ENCODE measurements at regions not wholly inside any gene's neighbourhood (a gene's known extent, or its start where the extent isn't known, plus 50 kb on each side); places are given as distances from the start of the nearest gene placed in this dataset.

DNA sequence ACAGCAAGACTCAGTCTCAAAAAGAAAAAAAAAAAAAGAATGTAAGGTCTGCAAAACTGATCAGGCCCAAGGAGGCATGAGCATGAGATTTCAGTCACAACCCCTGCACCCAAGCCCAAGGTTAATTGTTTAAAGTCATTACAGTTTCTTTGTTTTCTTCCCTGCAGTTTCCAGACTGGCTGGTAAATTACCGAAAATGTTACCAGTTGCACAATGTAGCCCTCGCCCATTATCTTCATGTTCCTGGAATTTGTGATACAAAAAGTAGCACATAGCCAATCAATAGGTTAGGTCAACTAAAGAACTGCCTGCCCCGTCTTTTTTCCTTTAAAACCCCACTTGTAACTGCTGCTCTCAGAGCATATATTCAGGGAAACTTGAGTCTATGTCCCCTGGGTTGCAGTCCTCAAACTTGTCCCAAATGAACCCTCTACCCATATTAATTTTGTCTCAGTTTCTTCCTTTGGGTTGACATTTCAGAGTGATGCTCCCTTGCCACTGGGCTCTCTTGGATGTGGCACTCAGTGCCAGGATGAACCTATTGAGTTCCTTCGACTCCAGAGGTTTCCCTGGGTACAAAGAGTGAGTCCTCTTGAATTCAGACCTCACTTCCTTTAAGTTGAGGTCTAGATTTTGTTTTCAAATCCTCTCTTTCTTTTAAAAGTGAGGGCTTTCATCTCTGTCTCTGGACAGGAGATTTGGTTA, 216.2 kb upstream of the HS6ST1 start:
- no peak for DNase-seq (ENCODE audit: low spot score)
- ChIA-PET POLR2A (ENCODE audit: low non-redundant PET) (interaction anchor here (0.6 kb wide), 1 partner anchor 612 kb away, joined by 5 read pairs; no protein-coding TSS in a partner anchor), CTCF (no interaction called here)
- Histone ChIP-seq H3K9me3 (ENCODE audit: low read depth, low read length, poor library complexity, severe bottlenecking) (no peaks in the 10 kb centered on the region), H3K27ac (ENCODE audit: low read depth, low read length, poor library complexity, severe bottlenecking) (no peak overlapping the region), H3K27me3 (replicated peaks; ENCODE audit: insufficient read depth, low read depth, low read length, poor library complexity) (no peaks in the 10 kb centered on the region), H3K4me1 (ENCODE audit: insufficient read depth, low read length, poor library complexity, severe bottlenecking) (no peaks in the 10 kb centered on the region), H3K36me3 (ENCODE audit: insufficient read depth, low read length, poor library complexity, severe bottlenecking) (no peaks in the 10 kb centered on the region), H3K4me3 (ENCODE audit: low read depth, low read length, poor library complexity, severe bottlenecking) (no peak overlapping the region)
- intact Hi-C loops (cut with micrococcal nuclease; ENCODE audit: unreplicated experiment): loop anchor here (5.0 kb wide), 1 partner anchor 213 kb away; no protein-coding TSS in a partner anchor
- BruUV-seq (replicated peaks): no TSS peak
- TF ChIP-seq EZH2 (IDR thresholded peaks at IDR 0.05; ENCODE audit: borderline replicate concordance, low read depth, low read length, poor library complexity, severe bottlenecking) (no peak), CTCF (conservative IDR thresholded peaks at IDR 0.05; ENCODE audit: low read depth, low read length) (no peak)

- Histone ChIP-seq H3K36me3 (ENCODE audit: insufficient read depth, low read length, poor library complexity, severe bottlenecking) (no peaks in the 10 kb centered on the region), H3K27me3 (replicated peaks; ENCODE audit: insufficient read depth, low read depth, low read length, poor library complexity) (no peaks in the 10 kb centered on the region), H3K9me3 (ENCODE audit: low read depth, low read length, poor library complexity, severe bottlenecking) (no peaks in the 10 kb centered on the region), H3K4me1 (ENCODE audit: insufficient read depth, low read length, poor library complexity, severe bottlenecking) (no peaks in the 10 kb centered on the region), H3K4me3 (ENCODE audit: low read depth, low read length, poor library complexity, severe bottlenecking) (no peak overlapping the region), H3K27ac (ENCODE audit: low read depth, low read length, poor library complexity, severe bottlenecking) (no peak overlapping the region)
- intact Hi-C loops (cut with micrococcal nuclease; ENCODE audit: unreplicated experiment): no loop called here
- CTCF ChIA-PET: no interaction called here
- POLR2A ChIA-PET (ENCODE audit: low non-redundant PET): no interaction called here
- peak; percentile 25 for DNase-seq (ENCODE audit: low spot score)
- BruUV-seq (replicated peaks): no TSS peak
- no peak for TF ChIP-seq CTCF (conservative IDR thresholded peaks at IDR 0.05; ENCODE audit: low read depth, low read length)
- TF ChIP-seq EZH2 (IDR thresholded peaks at IDR 0.05; ENCODE audit: borderline replicate concordance, low read depth, low read length, poor library complexity, severe bottlenecking): no peak
These were observed 217.3 kb upstream of the HS6ST1 start for GRCh38 chr2:128535953-128536352.

DNA sequence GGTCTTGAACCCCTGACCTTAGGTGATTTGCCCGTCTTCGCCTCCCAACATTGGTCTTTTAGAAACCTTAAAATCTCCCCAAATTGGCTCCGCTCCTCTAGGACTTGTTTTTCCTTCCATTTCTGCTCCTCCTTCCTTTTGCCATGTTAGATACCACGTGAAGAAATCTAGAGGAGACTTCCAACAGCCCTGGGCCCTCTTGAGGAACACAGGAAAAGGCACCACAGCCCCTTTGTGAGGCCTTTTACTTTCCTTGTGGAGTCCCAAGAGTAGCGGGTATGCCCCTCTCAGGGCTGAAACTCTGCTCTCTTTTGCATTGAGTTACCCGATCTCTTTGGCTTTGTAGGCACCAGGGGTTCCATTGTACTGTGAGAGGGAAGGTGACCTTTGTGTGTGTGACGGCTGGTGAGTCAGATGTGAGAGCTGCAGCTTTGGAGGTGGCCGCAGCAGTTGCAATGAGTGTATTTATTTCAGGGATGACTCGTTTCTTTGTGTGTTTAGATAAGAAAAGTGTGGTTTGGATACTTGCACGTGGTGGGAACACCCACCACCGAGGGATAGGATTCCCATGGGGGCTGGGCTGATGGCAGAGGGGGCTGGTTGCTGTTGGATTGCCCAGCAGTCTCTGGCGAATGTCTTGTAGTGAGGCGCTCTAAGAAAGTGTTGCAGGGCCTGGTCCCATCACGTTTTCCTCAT, 218.4 kb upstream of the HS6ST1 start:
- BruUV-seq (replicated peaks): no TSS peak
- intact Hi-C loops (cut with micrococcal nuclease; ENCODE audit: unreplicated experiment): no loop called here
- TF ChIP-seq CTCF (conservative IDR thresholded peaks at IDR 0.05; ENCODE audit: low read depth, low read length) (no peak), EZH2 (IDR thresholded peaks at IDR 0.05; ENCODE audit: borderline replicate concordance, low read depth, low read length, poor library complexity, severe bottlenecking) (no peak)
- peak; percentile 21 for DNase-seq (ENCODE audit: low spot score)
- CTCF ChIA-PET: no interaction called here
- H3K27ac ChIP-seq (ENCODE audit: low read depth, low read length, poor library complexity, severe bottlenecking): no peak overlapping the region
- H3K4me1 ChIP-seq (ENCODE audit: insufficient read depth, low read length, poor library complexity, severe bottlenecking): no peaks in the 10 kb centered on the region
- H3K36me3 ChIP-seq (ENCODE audit: insufficient read depth, low read length, poor library complexity, severe bottlenecking): no peaks in the 10 kb centered on the region
- H3K27me3 ChIP-seq (replicated peaks; ENCODE audit: insufficient read depth, low read depth, low read length, poor library complexity): no peaks in the 10 kb centered on the region
- no peak overlapping the region for H3K4me3 ChIP-seq (ENCODE audit: low read depth, low read length, poor library complexity, severe bottlenecking)
- POLR2A ChIA-PET (ENCODE audit: low non-redundant PET): no interaction called here
- no peaks in the 10 kb centered on the region for H3K9me3 ChIP-seq (ENCODE audit: low read depth, low read length, poor library complexity, severe bottlenecking)

Measured in A673 (cell line).